NCI-H345 treated with DMSO at 0.1 percent for 48 hours (cell line): ENCODE measurements at regions not wholly inside any gene's neighbourhood (a gene's known extent, or its start where the extent isn't known, plus 50 kb on each side); places are given as distances from the start of the nearest gene placed in this dataset.
"Not testable (repeated sequence)": the region's sequence is repeated elsewhere in the genome, so short reads cannot be mapped to it uniquely, and the experiment has no call there.

Experiments used
- DNase-seq: peaks from one replicate; lab custom pipeline; 2025; ENCODE audit not compliant: unreplicated experiment; lab: John Stamatoyannopoulos, UW

GRCh38 chr5:116880150-116880549 is 305.5 kb upstream of the SEMA6A start:
- DNase-seq, result no peak

- DNase-seq, result no peak
Measured at GRCh38 chr5:116876240-116876840, 301.7 kb upstream of the SEMA6A start.

GRCh38 chr5:116872986-116873385 is 298.4 kb upstream of the SEMA6A start:
- no peak for DNase-seq

GRCh38 chr5:116872486-116872885 is 297.9 kb upstream of the SEMA6A start:
- DNase-seq, result no peak

GRCh38 chr5:116867825-116868224 is 293.2 kb upstream of the SEMA6A start:
- DNase-seq, result not testable (repeated sequence)

- DNase-seq, result no peak
Measured at GRCh38 chr5:116865651-116866050, 291.0 kb upstream of the SEMA6A start.

- no peak for DNase-seq
Measured at GRCh38 chr5:116864838-116865190, 290.2 kb upstream of the SEMA6A start.

- no peak for DNase-seq
Measured at GRCh38 chr5:116864157-116864837, 289.7 kb upstream of the SEMA6A start.

- DNase-seq, result no peak
Measured at GRCh38 chr5:116862632-116863455, 288.2 kb upstream of the SEMA6A start.

- no peak for DNase-seq
Measured at GRCh38 chr5:116861666-116862065, 287.0 kb upstream of the SEMA6A start.

- no peak for DNase-seq
Measured at GRCh38 chr5:116861097-116861496, 286.5 kb upstream of the SEMA6A start.

- no peak for DNase-seq
Measured at GRCh38 chr5:116859666-116860320, 285.2 kb upstream of the SEMA6A start.

GRCh38 chr5:116858705-116859333 is 284.2 kb upstream of the SEMA6A start:
- DNase-seq, result no peak

- DNase-seq, result not testable (repeated sequence)
Measured at GRCh38 chr5:116858020-116858419, 283.4 kb upstream of the SEMA6A start.

- no peak for DNase-seq
Measured at GRCh38 chr5:116856271-116856670, 281.6 kb upstream of the SEMA6A start.

- DNase-seq, result no peak
Measured at GRCh38 chr5:116853992-116854391, 279.4 kb upstream of the SEMA6A start.

- DNase-seq, result no peak
Measured at GRCh38 chr5:116848954-116849581, 274.4 kb upstream of the SEMA6A start.

GRCh38 chr5:116847960-116848359 is 273.3 kb upstream of the SEMA6A start:
- DNase-seq, result no peak

GRCh38 chr5:116844015-116844414 is 269.4 kb upstream of the SEMA6A start:
- no peak for DNase-seq

GRCh38 chr5:116842514-116842961 is 267.9 kb upstream of the SEMA6A start:
- no peak for DNase-seq

GRCh38 chr5:116841734-116842133 is 267.1 kb upstream of the SEMA6A start:
- DNase-seq, result no peak
